ENCODE measurements at regions not wholly inside any gene's neighbourhood (a gene's known extent, or its start where the extent isn't known, plus 50 kb on each side); places are given as distances from the start of the nearest gene placed in this dataset.
"Not testable (repeated sequence)": the region's sequence is repeated elsewhere in the genome, so short reads cannot be mapped to it uniquely, and the experiment has no call there.

GRCh38 chr7:19916046-19916445 lies 142.6 kb upstream of the TMEM196 start:
- H3K36me3 ChIP-seq (ENCODE audit: control insufficient read depth, low read depth, low read length) = no peaks in the 10 kb centered on the region
- no peak overlapping the region for H3K4me3 ChIP-seq (ENCODE audit: low read length)
- no peaks in the 10 kb centered on the region for H3K27me3 ChIP-seq (ENCODE audit: control insufficient read depth, insufficient read depth, low read length)
- H3K27ac ChIP-seq (ENCODE audit: low read length) = no peak overlapping the region
- no peak overlapping the region for H3K9ac ChIP-seq (ENCODE audit: low read length)
- H3K9me3 ChIP-seq (ENCODE audit: control insufficient read depth, low read depth, low read length) = no peaks in the 10 kb centered on the region
- H3K4me1 ChIP-seq (ENCODE audit: control insufficient read depth, low read depth, low read length) = no peaks in the 10 kb centered on the region

- no peak overlapping the region for H3K4me3 ChIP-seq (ENCODE audit: low read length)
- no peak overlapping the region for H3K9ac ChIP-seq (ENCODE audit: low read length)
- no peaks in the 10 kb centered on the region for H3K4me1 ChIP-seq (ENCODE audit: control insufficient read depth, low read depth, low read length)
- H3K36me3 ChIP-seq (ENCODE audit: control insufficient read depth, low read depth, low read length) = no peaks in the 10 kb centered on the region
- no peaks in the 10 kb centered on the region for H3K9me3 ChIP-seq (ENCODE audit: control insufficient read depth, low read depth, low read length)
- no peak overlapping the region for H3K27ac ChIP-seq (ENCODE audit: low read length)
- H3K27me3 ChIP-seq (ENCODE audit: control insufficient read depth, insufficient read depth, low read length) = no peaks in the 10 kb centered on the region
Measured at GRCh38 chr7:19915596-19915995, 142.2 kb upstream of the TMEM196 start.

GRCh38 chr7:19914866-19915265 lies 141.4 kb upstream of the TMEM196 start:
- H3K9ac ChIP-seq (ENCODE audit: low read length) = no peak overlapping the region
- no peaks in the 10 kb centered on the region for H3K27me3 ChIP-seq (ENCODE audit: control insufficient read depth, insufficient read depth, low read length)
- H3K36me3 ChIP-seq (ENCODE audit: control insufficient read depth, low read depth, low read length) = no peaks in the 10 kb centered on the region
- no peaks in the 10 kb centered on the region for H3K9me3 ChIP-seq (ENCODE audit: control insufficient read depth, low read depth, low read length)
- no peak overlapping the region for H3K27ac ChIP-seq (ENCODE audit: low read length)
- no peaks in the 10 kb centered on the region for H3K4me1 ChIP-seq (ENCODE audit: control insufficient read depth, low read depth, low read length)
- H3K4me3 ChIP-seq (ENCODE audit: low read length) = no peak overlapping the region

GRCh38 chr7:19900118-19900517 lies 126.7 kb upstream of the TMEM196 start:
- H3K4me1 ChIP-seq (ENCODE audit: control insufficient read depth, low read depth, low read length) = no peaks in the 10 kb centered on the region
- H3K4me3 ChIP-seq (ENCODE audit: low read length) = no peak overlapping the region
- H3K36me3 ChIP-seq (ENCODE audit: control insufficient read depth, low read depth, low read length) = no peaks in the 10 kb centered on the region
- H3K27ac ChIP-seq (ENCODE audit: low read length) = no peak overlapping the region
- H3K9ac ChIP-seq (ENCODE audit: low read length) = no peak overlapping the region
- no peaks in the 10 kb centered on the region for H3K27me3 ChIP-seq (ENCODE audit: control insufficient read depth, insufficient read depth, low read length)
- no peaks in the 10 kb centered on the region for H3K9me3 ChIP-seq (ENCODE audit: control insufficient read depth, low read depth, low read length)

GRCh38 chr7:19899529-19899928 lies 126.1 kb upstream of the TMEM196 start:
- no peaks in the 10 kb centered on the region for H3K27me3 ChIP-seq (ENCODE audit: control insufficient read depth, insufficient read depth, low read length)
- H3K36me3 ChIP-seq (ENCODE audit: control insufficient read depth, low read depth, low read length) = no peaks in the 10 kb centered on the region
- H3K4me3 ChIP-seq (ENCODE audit: low read length) = no peak overlapping the region
- no peak overlapping the region for H3K9ac ChIP-seq (ENCODE audit: low read length)
- no peaks in the 10 kb centered on the region for H3K4me1 ChIP-seq (ENCODE audit: control insufficient read depth, low read depth, low read length)
- no peak overlapping the region for H3K27ac ChIP-seq (ENCODE audit: low read length)
- no peaks in the 10 kb centered on the region for H3K9me3 ChIP-seq (ENCODE audit: control insufficient read depth, low read depth, low read length)

- H3K27ac ChIP-seq (ENCODE audit: low read length); H3K9me3 ChIP-seq (ENCODE audit: control insufficient read depth, low read depth, low read length); H3K4me1 ChIP-seq (ENCODE audit: control insufficient read depth, low read depth, low read length); H3K4me3 ChIP-seq (ENCODE audit: low read length); H3K9ac ChIP-seq (ENCODE audit: low read length); H3K27me3 ChIP-seq (ENCODE audit: control insufficient read depth, insufficient read depth, low read length); H3K36me3 ChIP-seq (ENCODE audit: control insufficient read depth, low read depth, low read length): not testable (repeated sequence)
Measured at GRCh38 chr7:19882893-19883292, 109.5 kb upstream of the TMEM196 start.

GRCh38 chr7:19872094-19872493 lies 98.7 kb upstream of the TMEM196 start:
- Histone ChIP-seq H3K4me3 (ENCODE audit: low read length) (no peak overlapping the region), H3K9ac (ENCODE audit: low read length) (no peak overlapping the region), H3K4me1 (ENCODE audit: control insufficient read depth, low read depth, low read length) (no peaks in the 10 kb centered on the region), H3K27ac (ENCODE audit: low read length) (no peak overlapping the region), H3K36me3 (ENCODE audit: control insufficient read depth, low read depth, low read length) (no peaks in the 10 kb centered on the region), H3K27me3 (ENCODE audit: control insufficient read depth, insufficient read depth, low read length) (no peaks in the 10 kb centered on the region), H3K9me3 (ENCODE audit: control insufficient read depth, low read depth, low read length) (no peaks in the 10 kb centered on the region)

- H3K9ac ChIP-seq (ENCODE audit: low read length) = no peak overlapping the region
- no peaks in the 10 kb centered on the region for H3K4me1 ChIP-seq (ENCODE audit: control insufficient read depth, low read depth, low read length)
- no peaks in the 10 kb centered on the region for H3K9me3 ChIP-seq (ENCODE audit: control insufficient read depth, low read depth, low read length)
- H3K4me3 ChIP-seq (ENCODE audit: low read length) = no peak overlapping the region
- no peaks in the 10 kb centered on the region for H3K27me3 ChIP-seq (ENCODE audit: control insufficient read depth, insufficient read depth, low read length)
- no peaks in the 10 kb centered on the region for H3K36me3 ChIP-seq (ENCODE audit: control insufficient read depth, low read depth, low read length)
- no peak overlapping the region for H3K27ac ChIP-seq (ENCODE audit: low read length)
Measured at GRCh38 chr7:19871102-19871501, 97.7 kb upstream of the TMEM196 start.

- Histone ChIP-seq H3K4me1 (ENCODE audit: control insufficient read depth, low read depth, low read length) (no peaks in the 10 kb centered on the region), H3K9me3 (ENCODE audit: control insufficient read depth, low read depth, low read length) (no peaks in the 10 kb centered on the region), H3K27me3 (ENCODE audit: control insufficient read depth, insufficient read depth, low read length) (no peaks in the 10 kb centered on the region), H3K27ac (ENCODE audit: low read length) (no peak overlapping the region), H3K9ac (ENCODE audit: low read length) (no peak overlapping the region), H3K4me3 (ENCODE audit: low read length) (no peak overlapping the region), H3K36me3 (ENCODE audit: control insufficient read depth, low read depth, low read length) (no peaks in the 10 kb centered on the region)
Measured at GRCh38 chr7:19869979-19870378, 96.6 kb upstream of the TMEM196 start.

- Histone ChIP-seq H3K9ac (ENCODE audit: low read length) (no peak overlapping the region), H3K27ac (ENCODE audit: low read length) (no peak overlapping the region), H3K27me3 (ENCODE audit: control insufficient read depth, insufficient read depth, low read length) (no peaks in the 10 kb centered on the region), H3K9me3 (ENCODE audit: control insufficient read depth, low read depth, low read length) (no peaks in the 10 kb centered on the region), H3K4me1 (ENCODE audit: control insufficient read depth, low read depth, low read length) (no peaks in the 10 kb centered on the region), H3K4me3 (ENCODE audit: low read length) (no peak overlapping the region), H3K36me3 (ENCODE audit: control insufficient read depth, low read depth, low read length) (no peaks in the 10 kb centered on the region)
Measured at GRCh38 chr7:19853261-19853832, 79.9 kb upstream of the TMEM196 start.

GRCh38 chr7:19852192-19852591 lies 78.8 kb upstream of the TMEM196 start:
- Histone ChIP-seq H3K4me1 (ENCODE audit: control insufficient read depth, low read depth, low read length) (peaks cover 3% of the 10 kb centered on the region), H3K4me3 (ENCODE audit: low read length) (no peak overlapping the region), H3K36me3 (ENCODE audit: control insufficient read depth, low read depth, low read length) (no peaks in the 10 kb centered on the region), H3K27ac (ENCODE audit: low read length) (no peak overlapping the region), H3K27me3 (ENCODE audit: control insufficient read depth, insufficient read depth, low read length) (no peaks in the 10 kb centered on the region), H3K9me3 (ENCODE audit: control insufficient read depth, low read depth, low read length) (no peaks in the 10 kb centered on the region), H3K9ac (ENCODE audit: low read length) (no peak overlapping the region)

GRCh38 chr7:19851504-19851903 lies 78.1 kb upstream of the TMEM196 start:
- no peak overlapping the region for H3K27ac ChIP-seq (ENCODE audit: low read length)
- no peaks in the 10 kb centered on the region for H3K36me3 ChIP-seq (ENCODE audit: control insufficient read depth, low read depth, low read length)
- no peaks in the 10 kb centered on the region for H3K9me3 ChIP-seq (ENCODE audit: control insufficient read depth, low read depth, low read length)
- no peaks in the 10 kb centered on the region for H3K27me3 ChIP-seq (ENCODE audit: control insufficient read depth, insufficient read depth, low read length)
- peaks cover 3% of the 10 kb centered on the region for H3K4me1 ChIP-seq (ENCODE audit: control insufficient read depth, low read depth, low read length)
- no peak overlapping the region for H3K9ac ChIP-seq (ENCODE audit: low read length)
- no peak overlapping the region for H3K4me3 ChIP-seq (ENCODE audit: low read length)

Data from iPS-18a (cell line).